Keratinocyte (primary cell): ENCODE measurements at regions not wholly inside any gene's neighbourhood (a gene's known extent, or its start where the extent isn't known, plus 50 kb on each side); places are given as distances from the start of the nearest gene placed in this dataset.

Experiments used
- DNase-seq: peaks from one replicate; pipeline ENCODE4 v3.0.0-alpha.2; 2011; ENCODE audit warnings: low read depth, missing footprints, low spot score
- FAIRE-seq: peaks from 2 replicates; lab custom pipeline; 2011; peaks lifted over from hg19 to GRCh38; lab: Jason Lieb, UNC
- H2AFZ ChIP-seq: 2 replicates; pipeline ENCODE4 v1.6.0; 2012; ENCODE audit warnings: low read length, control low read depth, inconsistent platforms; ENCODE audit not compliant: control insufficient read depth
- H3K27ac ChIP-seq: 2 replicates; pipeline ENCODE4 v1.5.1; 2011; ENCODE audit warnings: low read length; ENCODE audit not compliant: control insufficient read depth, insufficient read depth
- H3K27me3 ChIP-seq: 3 replicates; pipeline ENCODE4 v1.6.0; 2011; ENCODE audit warnings: low read length; ENCODE audit not compliant: control insufficient read depth, insufficient read depth; ENCODE audit errors: extremely low read depth
- H3K36me3 ChIP-seq, 2 experiments: 2 replicates in 1 of 2; 3 replicates in 1 of 2; pipeline ENCODE4 v1.5.1; 2011; ENCODE audit warnings: low read length in 2 of 2, mild to moderate bottlenecking in 1 of 2; ENCODE audit not compliant: control insufficient read depth in 2 of 2, insufficient read depth in 2 of 2; ENCODE audit errors: extremely low read depth in 1 of 2
- H3K4me1 ChIP-seq: 3 replicates; pipeline ENCODE4 v1.5.1; 2011; ENCODE audit warnings: low read length; ENCODE audit not compliant: control insufficient read depth, insufficient read depth; ENCODE audit errors: extremely low read depth
- H3K4me2 ChIP-seq: 3 replicates; pipeline ENCODE4 v1.6.0; 2011; ENCODE audit warnings: low read depth, low read length; ENCODE audit not compliant: control insufficient read depth, insufficient read depth; ENCODE audit errors: extremely low read depth
- H3K4me3 ChIP-seq, 3 experiments: fragments of 200-600 bp in 1 of 3; sonication (generic) in 1 of 3; 2 replicates in 2 of 3; 3 replicates in 1 of 3; pipeline ENCODE4 v1.5.1; 2011 to 2016; ENCODE audit warnings: low read length in 3 of 3, mild to moderate bottlenecking in 3 of 3, control low read depth in 2 of 3, inconsistent platforms in 1 of 3, low read depth in 1 of 3, mixed read lengths in 1 of 3, mixed run types in 1 of 3, moderate library complexity in 1 of 3; ENCODE audit not compliant: control insufficient read depth in 2 of 3, insufficient read depth in 2 of 3; ENCODE audit errors: extremely low read depth in 1 of 3
- H3K79me2 ChIP-seq: 2 replicates; pipeline ENCODE4 v1.6.0; 2012; ENCODE audit warnings: low read length; ENCODE audit not compliant: control insufficient read depth, insufficient read depth
- H3K9ac ChIP-seq: 3 replicates; pipeline ENCODE4 v1.6.0; 2011; ENCODE audit warnings: low read length; ENCODE audit not compliant: control insufficient read depth, insufficient read depth; ENCODE audit errors: extremely low read depth
- H3K9me1 ChIP-seq: 3 replicates; pipeline ENCODE4 v1.6.0; 2011; ENCODE audit warnings: low read length; ENCODE audit not compliant: control insufficient read depth, insufficient read depth; ENCODE audit errors: extremely low read depth
- H3K9me3 ChIP-seq: 2 replicates; pipeline ENCODE4 v1.5.1; 2012; ENCODE audit warnings: low read depth, low read length; ENCODE audit not compliant: control insufficient read depth
- H4K20me1 ChIP-seq: 3 replicates; pipeline ENCODE4 v1.6.0; 2011; ENCODE audit warnings: low read length; ENCODE audit not compliant: control insufficient read depth, insufficient read depth; ENCODE audit errors: extremely low read depth
- CTCF ChIP-seq, 3 experiments: IDR thresholded peaks in 1 of 3; conservative IDR thresholded peaks in 1 of 3; optimal IDR thresholded peaks in 1 of 3; 2 replicates in 2 of 3; 3 replicates in 1 of 3; pipeline versions ENCODE3 to v1.5.1; 2011; ENCODE audit warnings: low read length in 3 of 3, mild to moderate bottlenecking in 3 of 3, moderate library complexity in 2 of 3, control low read depth in 1 of 3, inconsistent platforms in 1 of 3; ENCODE audit not compliant: insufficient read depth in 2 of 3; ENCODE audit errors: extremely low read depth in 1 of 3
- EZH2 ChIP-seq: IDR thresholded peaks from one replicate; pipeline ENCODE4 v1.6.1; 2012; ENCODE audit warnings: inconsistent platforms, mild to moderate bottlenecking, low read length, moderate library complexity
- dilution Hi-C: fragments of 300-500 bp; cut with MboI; formaldehyde crosslinking; loops from one replicate; pipeline ENCODE4 v1.7.0; 2020; ENCODE audit warnings: low sequenced_read_pairs; ENCODE audit not compliant: extremely low pct_ligation_motif_present

- FAIRE-seq (no peak), DNase-seq (no peak)
- H3K4me1 ChIP-seq, result peaks cover 15% of the 10 kb centered on the region
- no peaks in the 10 kb centered on the region for H3K79me2 ChIP-seq
- dilution Hi-C loops, result no loop called here
- H3K9me3 ChIP-seq, result no peaks in the 10 kb centered on the region
- no peaks in the 10 kb centered on the region for H3K36me3 ChIP-seq
- H2AFZ ChIP-seq, result no peak overlapping the region
- no peaks in the 10 kb centered on the region for H3K9me1 ChIP-seq
- H4K20me1 ChIP-seq, result no peaks in the 10 kb centered on the region
- H3K27ac ChIP-seq, result no peak overlapping the region
- H3K9ac ChIP-seq, result no peak overlapping the region
- H3K4me3 ChIP-seq, result no peak overlapping the region
- no peak overlapping the region for H3K4me2 ChIP-seq
- TF ChIP-seq EZH2, result no peak
- TF ChIP-seq CTCF (optimal IDR thresholded peaks at IDR 0.05 in 1 of 3, IDR thresholded peaks at IDR 0.05 in 1 of 3, conservative IDR thresholded peaks at IDR 0.05 in 1 of 3; ENCODE audit: extremely low read depth in 1 of 3, insufficient read depth in 2 of 3, low read length in 3 of 3), result no peak
- H3K27me3 ChIP-seq, result no peaks in the 10 kb centered on the region
Measured at GRCh38 chr12:115402443-115403180, 718.6 kb upstream of the TBX3 start.

GRCh38 chr12:115401761-115402160 lies 717.8 kb upstream of the TBX3 start:
- H3K36me3 ChIP-seq, result no peaks in the 10 kb centered on the region
- peaks cover 3% of the 10 kb centered on the region for H3K9me3 ChIP-seq
- H3K4me3 ChIP-seq, result no peak overlapping the region
- H2AFZ ChIP-seq, result no peak overlapping the region
- dilution Hi-C loops, result no loop called here
- no peaks in the 10 kb centered on the region for H3K9me1 ChIP-seq
- TF ChIP-seq CTCF (optimal IDR thresholded peaks at IDR 0.05 in 1 of 3, IDR thresholded peaks at IDR 0.05 in 1 of 3, conservative IDR thresholded peaks at IDR 0.05 in 1 of 3; ENCODE audit: extremely low read depth in 1 of 3, insufficient read depth in 2 of 3, low read length in 3 of 3) (no peak), EZH2 (no peak)
- FAIRE-seq (no peak), DNase-seq (no peak)
- H3K27me3 ChIP-seq, result no peaks in the 10 kb centered on the region
- H3K27ac ChIP-seq, result no peak overlapping the region
- H3K4me2 ChIP-seq, result no peak overlapping the region
- no peaks in the 10 kb centered on the region for H4K20me1 ChIP-seq
- H3K9ac ChIP-seq, result no peak overlapping the region
- peaks cover 9% of the 10 kb centered on the region for H3K4me1 ChIP-seq
- H3K79me2 ChIP-seq, result no peaks in the 10 kb centered on the region
